Stimulated activated naive B cell treated with anti-CD40 and anti-IgM and Interleukin-4, amounts not matched to agents 10 μg/mL and 1 μg/mL and 100 μg/mL, for 72 hours (primary cell): ENCODE measurements at regions not wholly inside any gene's neighbourhood (a gene's known extent, or its start where the extent isn't known, plus 50 kb on each side); places are given as distances from the start of the nearest gene placed in this dataset.

Source experiments
- ATAC-seq, 2 donors: fragments of 150-1000 bp; cut with Tn5 transposase; replicated peaks; 2 replicates each; pipeline ENCODE4 v1.10.0; 2021; ENCODE audit warnings: moderate library complexity in 1 of 2
- DNase-seq: peaks from one replicate; pipeline ENCODE4 v3.0.0; 2021
- H3K27ac Mint-ChIP-seq: one replicate; pipeline ENCODE4 v1.8.0; 2022; ENCODE audit warnings: mild to moderate bottlenecking, mixed read lengths
- H3K27me3 Mint-ChIP-seq, 2 donors: one replicate each; pipeline ENCODE4 v1.8.0; 2022; ENCODE audit warnings: mixed read lengths in 2 of 2
- H3K36me3 Mint-ChIP-seq, 2 donors: one replicate each; pipeline ENCODE4 v1.8.0; 2022; ENCODE audit warnings: mixed read lengths in 2 of 2, mild to moderate bottlenecking in 1 of 2
- H3K4me1 Mint-ChIP-seq, 2 donors: one replicate each; pipeline ENCODE4 v1.8.0; 2022; ENCODE audit warnings: mixed read lengths in 2 of 2, mild to moderate bottlenecking in 1 of 2
- H3K4me3 Mint-ChIP-seq, 2 donors: one replicate each; pipeline ENCODE4 v1.8.0; 2022; ENCODE audit warnings: mild to moderate bottlenecking in 2 of 2, mixed read lengths in 2 of 2, moderate library complexity in 1 of 2
- H3K9me3 Mint-ChIP-seq, 2 donors: one replicate each; pipeline ENCODE4 v1.8.0; 2022; ENCODE audit warnings: mixed read lengths in 2 of 2, mild to moderate bottlenecking in 1 of 2

GRCh38 chr4:106717091-106717490, 319.0 kb downstream of the DKK2 start:
- peaks cover 1 to 8% of the 10 kb centered on the region in 2 donors for H3K9me3 Mint-ChIP-seq
- no peak for ATAC-seq
- H3K27ac Mint-ChIP-seq: no peak overlapping the region
- H3K4me1 Mint-ChIP-seq: no peaks in the 10 kb centered on the region
- H3K4me3 Mint-ChIP-seq: no peak overlapping the region
- no peaks in the 10 kb centered on the region for H3K27me3 Mint-ChIP-seq
- DNase-seq: no peak
- H3K36me3 Mint-ChIP-seq: no peaks in the 10 kb centered on the region

- no peak for ATAC-seq
- Mint-ChIP-seq H3K27ac (no peak overlapping the region), H3K4me1 (no peaks in the 10 kb centered on the region), H3K27me3 (no peaks in the 10 kb centered on the region), H3K36me3 (no peaks in the 10 kb centered on the region), H3K4me3 (no peak overlapping the region), H3K9me3 (peaks cover 3 to 8% of the 10 kb centered on the region in 2 donors)
- DNase-seq: no peak
These were observed 320.3 kb downstream of the DKK2 start for GRCh38 chr4:106715825-106716224.

- H3K27me3 Mint-ChIP-seq: no peaks in the 10 kb centered on the region
- H3K36me3 Mint-ChIP-seq: no peaks in the 10 kb centered on the region
- H3K27ac Mint-ChIP-seq: no peak overlapping the region
- no peaks in the 10 kb centered on the region for H3K4me1 Mint-ChIP-seq
- peak; percentile 14 to 15 for ATAC-seq
- DNase-seq: no peak
- no peak overlapping the region for H3K4me3 Mint-ChIP-seq
- peaks cover 2 to 6% of the 10 kb centered on the region in 2 donors for H3K9me3 Mint-ChIP-seq
These were observed 327.7 kb downstream of the DKK2 start for GRCh38 chr4:106708464-106708816.

- no peak for DNase-seq
- H3K4me1 Mint-ChIP-seq: no peaks in the 10 kb centered on the region
- H3K36me3 Mint-ChIP-seq: no peaks in the 10 kb centered on the region
- no peak overlapping the region for H3K27ac Mint-ChIP-seq
- no peak overlapping the region for H3K4me3 Mint-ChIP-seq
- no peaks in the 10 kb centered on the region for H3K27me3 Mint-ChIP-seq
- peak; percentile 71 to 83 for ATAC-seq
- H3K9me3 Mint-ChIP-seq: peaks cover under 1 to 2% of the 10 kb centered on the region in 2 donors
These were observed 328.2 kb downstream of the DKK2 start for GRCh38 chr4:106707776-106708463.

GRCh38 chr4:106704253-106704870, 331.8 kb downstream of the DKK2 start:
- no peak overlapping the region for H3K4me3 Mint-ChIP-seq
- DNase-seq (no peak), ATAC-seq (no peak)
- no peaks in the 10 kb centered on the region for H3K27me3 Mint-ChIP-seq
- H3K4me1 Mint-ChIP-seq: no peaks in the 10 kb centered on the region
- H3K36me3 Mint-ChIP-seq: no peaks in the 10 kb centered on the region
- no peak overlapping the region for H3K27ac Mint-ChIP-seq
- peaks cover 3 to 4% of the 10 kb centered on the region in 2 donors for H3K9me3 Mint-ChIP-seq

GRCh38 chr4:106700321-106700720, 331.7 kb upstream of the GIMD1 start:
- no peaks in the 10 kb centered on the region for H3K36me3 Mint-ChIP-seq
- no peak for ATAC-seq
- no peak for DNase-seq
- H3K27me3 Mint-ChIP-seq: no peaks in the 10 kb centered on the region
- H3K9me3 Mint-ChIP-seq: peaks cover 3 to 4% of the 10 kb centered on the region in 2 donors
- H3K27ac Mint-ChIP-seq: no peak overlapping the region
- H3K4me3 Mint-ChIP-seq: no peak overlapping the region
- H3K4me1 Mint-ChIP-seq: no peaks in the 10 kb centered on the region

- Mint-ChIP-seq H3K9me3 (peaks cover 4 to 5% of the 10 kb centered on the region in 2 donors), H3K4me1 (no peaks in the 10 kb centered on the region), H3K27ac (no peak overlapping the region), H3K27me3 (no peaks in the 10 kb centered on the region), H3K4me3 (no peak overlapping the region), H3K36me3 (no peaks in the 10 kb centered on the region)
- ATAC-seq (no peak), DNase-seq (no peak)
These were observed 330.1 kb upstream of the GIMD1 start for GRCh38 chr4:106698621-106699195.

- ATAC-seq: no peak
- H3K4me1 Mint-ChIP-seq: no peaks in the 10 kb centered on the region
- no peak for DNase-seq
- no peak overlapping the region for H3K27ac Mint-ChIP-seq
- H3K4me3 Mint-ChIP-seq: no peak overlapping the region
- H3K27me3 Mint-ChIP-seq: no peaks in the 10 kb centered on the region
- no peaks in the 10 kb centered on the region for H3K36me3 Mint-ChIP-seq
- H3K9me3 Mint-ChIP-seq: peaks cover 3 to 4% of the 10 kb centered on the region in 2 donors
These were observed 327.1 kb upstream of the GIMD1 start for GRCh38 chr4:106695501-106696262.

- H3K4me1 Mint-ChIP-seq: no peaks in the 10 kb centered on the region
- no peaks in the 10 kb centered on the region for H3K36me3 Mint-ChIP-seq
- no peaks in the 10 kb centered on the region for H3K27me3 Mint-ChIP-seq
- H3K9me3 Mint-ChIP-seq: peaks cover 0 to 4% of the 10 kb centered on the region in 2 donors
- ATAC-seq: no peak
- H3K27ac Mint-ChIP-seq: no peak overlapping the region
- H3K4me3 Mint-ChIP-seq: no peak overlapping the region
- no peak for DNase-seq
These were observed 325.7 kb upstream of the GIMD1 start for GRCh38 chr4:106694232-106694631.

GRCh38 chr4:106691749-106692148, 323.2 kb upstream of the GIMD1 start:
- ATAC-seq (no peak), DNase-seq (no peak)
- Mint-ChIP-seq H3K36me3 (no peaks in the 10 kb centered on the region), H3K4me3 (no peak overlapping the region), H3K27me3 (no peaks in the 10 kb centered on the region), H3K4me1 (no peaks in the 10 kb centered on the region), H3K9me3 (peaks cover under 1 to 4% of the 10 kb centered on the region in 2 donors), H3K27ac (no peak overlapping the region)

- H3K4me3 Mint-ChIP-seq: no peak overlapping the region
- DNase-seq: no peak
- H3K36me3 Mint-ChIP-seq: no peaks in the 10 kb centered on the region
- ATAC-seq: no peak
- peaks cover 6 to 7% of the 10 kb centered on the region in 2 donors for H3K9me3 Mint-ChIP-seq
- no peak overlapping the region for H3K27ac Mint-ChIP-seq
- H3K4me1 Mint-ChIP-seq: no peaks in the 10 kb centered on the region
- no peaks in the 10 kb centered on the region for H3K27me3 Mint-ChIP-seq
These were observed 321.9 kb upstream of the GIMD1 start for GRCh38 chr4:106690487-106690886.

GRCh38 chr4:106687026-106687425, 318.4 kb upstream of the GIMD1 start:
- Mint-ChIP-seq H3K27me3 (no peaks in the 10 kb centered on the region), H3K9me3 (peaks cover 3 to 12% of the 10 kb centered on the region in 2 donors)

GRCh38 chr4:106681381-106681921, 312.9 kb upstream of the GIMD1 start:
- H3K27me3 Mint-ChIP-seq: no peaks in the 10 kb centered on the region
- peaks cover 8 to 9% of the 10 kb centered on the region in 2 donors for H3K9me3 Mint-ChIP-seq
- no peaks in the 10 kb centered on the region for H3K4me1 Mint-ChIP-seq
- H3K27ac Mint-ChIP-seq: no peak overlapping the region
- H3K4me3 Mint-ChIP-seq: no peak overlapping the region
- no peaks in the 10 kb centered on the region for H3K36me3 Mint-ChIP-seq
- DNase-seq: no peak
- ATAC-seq: no peak

More at GRCh38 chr4:106687026-106687425, 318.4 kb upstream of the GIMD1 start:
- Mint-ChIP-seq H3K4me1 (no peaks in the 10 kb centered on the region), H3K36me3 (no peaks in the 10 kb centered on the region), H3K4me3 (no peak overlapping the region), H3K27ac (no peak overlapping the region)
- DNase-seq (no peak), ATAC-seq (no peak)

- H3K9me3 Mint-ChIP-seq: peaks cover 5 to 10% of the 10 kb centered on the region in 2 donors
- no peaks in the 10 kb centered on the region for H3K4me1 Mint-ChIP-seq
- H3K27ac Mint-ChIP-seq: no peak overlapping the region
- H3K27me3 Mint-ChIP-seq: no peaks in the 10 kb centered on the region
- no peak for DNase-seq
- ATAC-seq: no peak
- no peaks in the 10 kb centered on the region for H3K36me3 Mint-ChIP-seq
- no peak overlapping the region for H3K4me3 Mint-ChIP-seq
These were observed 310.5 kb upstream of the GIMD1 start for GRCh38 chr4:106679063-106679462.
